Mesodermal cell (in vitro differentiated cells): ENCODE measurements at regions not wholly inside any gene's neighbourhood (a gene's known extent, or its start where the extent isn't known, plus 50 kb on each side); places are given as distances from the start of the nearest gene placed in this dataset.
"Not testable (repeated sequence)": the region's sequence is repeated elsewhere in the genome, so short reads cannot be mapped to it uniquely, and the experiment has no call there.

Source experiments
- H3K27ac ChIP-seq: 2 replicates; pipeline ENCODE4 v1.7.0; 2013; ENCODE audit warnings: mild to moderate bottlenecking, low read depth, low read length, moderate library complexity; ENCODE audit not compliant: severe bottlenecking
- H3K36me3 ChIP-seq: 2 replicates; pipeline ENCODE4 v1.7.1; 2013; ENCODE audit warnings: mild to moderate bottlenecking, low read length, moderate library complexity; ENCODE audit not compliant: control insufficient read depth, insufficient read depth
- H3K4me1 ChIP-seq: one replicate; pipeline ENCODE4 v1.7.1; 2013; ENCODE audit warnings: mild to moderate bottlenecking, low read length; ENCODE audit not compliant: insufficient read depth, control insufficient read depth, poor library complexity, severe bottlenecking
- H3K4me3 ChIP-seq: 2 replicates; pipeline ENCODE4 v1.7.0; 2013; ENCODE audit warnings: low read length, control low read depth, mild to moderate bottlenecking; ENCODE audit not compliant: insufficient read depth, poor library complexity, severe bottlenecking; ENCODE audit errors: extremely low read depth
- H3K9me3 ChIP-seq: 2 replicates; pipeline ENCODE4 v1.7.1; 2013; ENCODE audit warnings: mild to moderate bottlenecking, low read length, moderate library complexity; ENCODE audit not compliant: control insufficient read depth
- WGBS, 2 experiments: methylation state at CpG; one replicate each; pipeline ENCODE4 v1.1.5; 2013; ENCODE audit warnings: missing lambda C conversion rate in 2 of 2; ENCODE audit not compliant: insufficient coverage in 2 of 2; 5-methylcytosine and 5-hydroxymethylcytosine counted together

DNA sequence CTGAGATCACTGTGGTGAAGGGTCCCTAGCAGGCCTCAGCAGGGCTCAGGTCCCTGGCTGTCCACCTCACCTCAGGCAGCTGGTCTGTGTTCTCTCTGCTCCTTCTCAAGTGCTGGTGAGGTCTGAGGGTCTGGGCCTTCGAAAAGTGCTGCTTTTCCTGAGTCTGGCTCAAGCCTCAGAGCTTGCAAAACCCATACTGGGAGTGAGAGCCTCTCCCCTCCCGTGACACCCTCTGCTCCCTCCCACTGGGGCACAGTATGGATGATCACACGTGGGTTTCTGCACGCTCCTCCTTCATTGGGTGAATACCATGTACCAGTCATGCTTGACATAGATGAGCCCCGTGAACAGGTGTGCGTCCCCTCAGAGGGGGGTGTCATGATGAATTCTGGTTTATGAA is 73.3 kb upstream of the WASF3 start:
- no peaks in the 10 kb centered on the region for H3K9me3 ChIP-seq
- no peak overlapping the region for H3K27ac ChIP-seq
- H3K4me3 ChIP-seq = no peak overlapping the region
- WGBS, 2 experiments = 90 to 94% methylated on average over 5 to 6 of the region's 6 CpGs
- H3K36me3 ChIP-seq = no peaks in the 10 kb centered on the region
- H3K4me1 ChIP-seq = peaks cover 5% of the 10 kb centered on the region

DNA sequence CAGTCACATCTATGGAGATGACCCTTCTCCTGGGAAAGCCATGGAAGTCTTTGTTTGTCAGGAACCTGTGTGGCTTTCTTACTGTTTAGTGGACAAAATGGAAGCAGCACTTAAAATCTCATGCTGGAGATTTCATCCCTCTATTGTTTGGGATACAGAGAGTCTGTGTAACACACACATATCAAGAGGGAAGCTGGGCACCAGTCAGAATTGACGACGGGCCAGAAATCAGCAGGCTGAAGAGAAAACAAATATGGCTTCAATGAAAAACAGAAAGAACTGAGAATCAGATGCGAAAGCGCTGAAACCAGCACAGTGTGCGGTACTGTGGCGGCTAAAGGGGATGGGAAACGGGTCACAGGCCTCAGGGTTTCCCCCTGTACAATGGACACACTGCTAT is 72.2 kb upstream of the WASF3 start:
- H3K4me1 ChIP-seq = no peaks in the 10 kb centered on the region
- no peak overlapping the region for H3K4me3 ChIP-seq
- H3K27ac ChIP-seq = no peak overlapping the region
- no peaks in the 10 kb centered on the region for H3K9me3 ChIP-seq
- no peaks in the 10 kb centered on the region for H3K36me3 ChIP-seq
- 87 to 89% methylated on average over 7 of the region's 7 CpGs for WGBS, 2 experiments

- Histone ChIP-seq H3K27ac (no peak overlapping the region), H3K36me3 (no peaks in the 10 kb centered on the region), H3K9me3 (no peaks in the 10 kb centered on the region), H3K4me1 (no peaks in the 10 kb centered on the region), H3K4me3 (no peak overlapping the region)
- 55 to 67% methylated on average over 7 to 9 of the region's 9 CpGs for WGBS, 2 experiments
These were observed 71.7 kb upstream of the WASF3 start for GRCh38 chr13:26485786-26486185.

DNA sequence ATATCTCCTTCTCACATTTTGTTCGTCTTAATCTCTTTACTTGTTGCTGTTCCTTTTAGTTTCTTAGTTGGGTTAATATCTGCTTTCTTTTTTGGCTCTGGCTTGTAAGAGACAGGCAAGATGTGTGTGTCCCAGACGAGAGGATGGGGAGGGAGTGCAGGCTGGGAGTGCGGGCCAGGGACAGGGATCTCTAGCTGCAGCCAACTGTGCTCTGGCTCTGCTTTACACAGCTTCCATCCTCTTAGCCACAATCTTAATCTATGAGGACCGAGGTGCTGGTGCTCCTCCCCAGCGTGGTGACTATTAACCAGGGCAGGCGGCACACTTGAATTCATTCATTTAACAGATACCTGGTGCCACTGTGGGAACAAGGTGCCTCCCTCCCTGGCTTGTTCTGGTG is 70.9 kb upstream of the WASF3 start:
- Histone ChIP-seq H3K36me3 (no peaks in the 10 kb centered on the region), H3K4me3 (no peak overlapping the region), H3K9me3 (no peaks in the 10 kb centered on the region), H3K27ac (no peak overlapping the region), H3K4me1 (no peaks in the 10 kb centered on the region)
- 79 to 94% methylated on average over 3 of the region's 6 CpGs for WGBS, 2 experiments

DNA sequence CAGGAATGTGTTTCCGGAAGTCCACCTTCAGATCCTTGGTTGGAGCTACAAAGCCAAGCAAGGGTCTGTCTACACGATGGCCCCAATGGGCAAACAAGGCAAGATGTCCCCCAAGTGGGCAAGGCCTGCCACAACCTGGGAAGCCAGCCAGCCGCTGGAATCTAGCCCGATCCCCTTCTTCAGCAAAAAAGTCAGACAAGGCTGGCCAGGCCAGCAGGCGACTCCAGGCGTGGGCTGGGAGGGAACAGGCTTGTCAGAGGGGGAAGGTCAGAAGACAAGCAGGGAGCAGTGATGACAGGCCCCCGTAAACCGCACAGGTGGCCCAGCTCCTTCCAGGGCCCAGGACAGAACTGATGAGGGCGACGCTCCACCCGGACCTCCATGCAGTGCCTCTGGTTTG is 69.7 kb upstream of the WASF3 start:
- Histone ChIP-seq H3K27ac (no peak overlapping the region), H3K4me1 (no peaks in the 10 kb centered on the region), H3K4me3 (no peak overlapping the region), H3K36me3 (no peaks in the 10 kb centered on the region), H3K9me3 (no peaks in the 10 kb centered on the region)
- WGBS, 2 experiments = 92 to 93% methylated on average over 10 to 11 of the region's 11 CpGs

DNA sequence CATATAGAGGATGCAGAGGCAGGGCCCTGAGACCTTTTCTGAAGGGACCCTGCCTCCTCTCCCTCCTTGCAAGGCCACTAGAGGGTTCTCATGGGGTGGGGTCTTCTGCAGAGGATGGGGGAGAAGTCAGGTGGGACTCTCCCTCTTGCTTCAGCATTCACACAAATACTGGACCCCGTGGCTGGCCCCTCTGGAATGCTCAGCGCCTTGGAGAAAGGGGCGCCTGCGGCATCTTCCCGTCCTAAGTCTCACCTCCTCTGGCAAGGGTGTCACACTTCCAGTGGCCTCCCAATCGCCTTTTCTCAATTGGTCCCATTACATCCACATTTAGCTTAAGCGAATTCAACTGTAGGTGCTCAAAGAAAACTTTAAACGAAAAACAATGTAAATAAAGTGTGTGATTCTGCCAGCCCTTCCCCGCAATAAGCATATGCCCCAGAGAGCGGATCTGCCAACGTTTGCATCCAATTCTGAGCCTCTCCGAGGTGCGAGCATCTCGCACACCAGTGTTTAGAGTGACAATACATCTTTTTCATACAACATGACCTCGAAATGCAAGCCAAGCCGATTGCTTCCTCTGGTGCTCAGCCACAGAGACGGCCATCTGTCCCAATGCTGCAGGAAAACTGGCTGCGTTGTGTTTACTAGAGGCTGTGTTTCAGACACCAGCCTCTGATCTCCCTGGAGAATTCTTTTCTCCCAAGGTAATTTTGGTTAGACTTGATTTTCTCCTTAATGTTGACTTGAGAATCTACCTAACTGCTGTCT is 69.1 kb upstream of the WASF3 start:
- Histone ChIP-seq H3K9me3 (no peaks in the 10 kb centered on the region), H3K27ac (no peak overlapping the region), H3K4me1 (no peaks in the 10 kb centered on the region), H3K4me3 (no peak overlapping the region), H3K36me3 (no peaks in the 10 kb centered on the region)
- WGBS, 2 experiments = 89 to 93% methylated on average over 16 to 17 of the region's 18 CpGs

- H3K36me3 ChIP-seq, H3K4me1 ChIP-seq, H3K9me3 ChIP-seq, H3K4me3 ChIP-seq, H3K27ac ChIP-seq: not testable (repeated sequence)
- 94 to 97% methylated on average over 4 to 5 of the region's 5 CpGs for WGBS, 2 experiments
These were observed 65.2 kb upstream of the WASF3 start for GRCh38 chr13:26492301-26492700.

GRCh38 chr13:26494571-26495195 is 62.8 kb upstream of the WASF3 start:
- no peaks in the 10 kb centered on the region for H3K4me1 ChIP-seq
- H3K4me3 ChIP-seq = no peak overlapping the region
- H3K27ac ChIP-seq = no peak overlapping the region
- H3K9me3 ChIP-seq = no peaks in the 10 kb centered on the region
- WGBS, 2 experiments = 77 to 94% methylated on average over 5 of the region's 8 CpGs
- H3K36me3 ChIP-seq = no peaks in the 10 kb centered on the region

DNA sequence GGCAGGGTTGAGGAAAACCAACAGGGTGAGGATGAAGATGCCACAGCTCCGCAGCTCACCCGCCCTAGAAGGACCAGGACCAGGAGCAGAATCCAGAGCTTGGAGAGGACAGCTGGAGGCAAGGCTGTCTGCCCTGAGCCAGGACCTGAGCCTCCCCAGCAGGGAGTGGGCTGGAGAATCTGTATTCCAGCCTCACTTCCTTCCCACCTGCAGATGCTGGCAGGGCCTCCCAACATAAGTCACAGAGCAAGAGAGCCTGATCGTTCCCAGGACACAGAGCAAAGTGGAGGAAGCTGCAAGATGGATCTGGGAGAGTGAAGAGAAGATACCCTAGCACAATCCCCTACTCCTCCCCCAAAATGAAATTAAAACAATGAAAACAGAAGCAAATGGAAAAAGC is 61.7 kb upstream of the WASF3 start:
- Histone ChIP-seq H3K4me1 (no peaks in the 10 kb centered on the region), H3K9me3 (no peaks in the 10 kb centered on the region), H3K4me3 (no peak overlapping the region), H3K36me3 (no peaks in the 10 kb centered on the region), H3K27ac (no peak overlapping the region)
- 95 to 97% methylated on average over 2 of the region's 3 CpGs for WGBS, 2 experiments

- H3K4me1 ChIP-seq = no peaks in the 10 kb centered on the region
- H3K36me3 ChIP-seq = no peaks in the 10 kb centered on the region
- H3K9me3 ChIP-seq = no peaks in the 10 kb centered on the region
- 90 to 100% methylated on average over 4 to 5 of the region's 5 CpGs for WGBS, 2 experiments
- no peak overlapping the region for H3K27ac ChIP-seq
- no peak overlapping the region for H3K4me3 ChIP-seq
These were observed 59.4 kb upstream of the WASF3 start for GRCh38 chr13:26497968-26498511.
